ENCODE measurements at regions not wholly inside any gene's neighbourhood (a gene's known extent, or its start where the extent isn't known, plus 50 kb on each side); places are given as distances from the start of the nearest gene placed in this dataset.
"Not testable (repeated sequence)": the region's sequence is repeated elsewhere in the genome, so short reads cannot be mapped to it uniquely, and the experiment has no call there.

- DNase-seq, result peak; percentile 70
Observed at GRCh38 chr12:4153343-4153892, 120.1 kb upstream of the CCND2 start.

GRCh38 chr12:4152145-4152795 is 121.3 kb upstream of the CCND2 start:
- DNase-seq, result no peak

- DNase-seq, result no peak
Observed at GRCh38 chr12:4151362-4152121, 122.0 kb upstream of the CCND2 start.

DNA sequence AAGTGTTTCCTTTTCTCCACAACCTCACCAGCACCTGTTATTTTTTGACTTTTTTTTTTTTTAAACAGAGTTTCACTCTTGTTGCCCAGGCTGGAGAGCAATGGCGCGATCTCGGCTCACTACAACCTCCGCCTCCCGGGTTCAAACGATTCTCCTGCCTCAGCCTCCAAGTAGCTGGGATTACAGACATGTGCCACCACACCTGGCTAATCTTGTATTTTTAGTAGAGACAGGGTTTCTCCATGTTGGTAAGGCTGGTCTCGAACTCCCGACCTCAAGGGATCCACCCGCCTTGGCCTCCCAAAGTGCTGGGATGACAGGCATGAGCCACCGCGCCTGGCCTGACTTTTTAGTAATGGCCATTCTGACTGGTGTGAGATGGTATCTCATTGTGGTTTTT is 123.2 kb upstream of the CCND2 start:
- not testable (repeated sequence) for DNase-seq

DNA sequence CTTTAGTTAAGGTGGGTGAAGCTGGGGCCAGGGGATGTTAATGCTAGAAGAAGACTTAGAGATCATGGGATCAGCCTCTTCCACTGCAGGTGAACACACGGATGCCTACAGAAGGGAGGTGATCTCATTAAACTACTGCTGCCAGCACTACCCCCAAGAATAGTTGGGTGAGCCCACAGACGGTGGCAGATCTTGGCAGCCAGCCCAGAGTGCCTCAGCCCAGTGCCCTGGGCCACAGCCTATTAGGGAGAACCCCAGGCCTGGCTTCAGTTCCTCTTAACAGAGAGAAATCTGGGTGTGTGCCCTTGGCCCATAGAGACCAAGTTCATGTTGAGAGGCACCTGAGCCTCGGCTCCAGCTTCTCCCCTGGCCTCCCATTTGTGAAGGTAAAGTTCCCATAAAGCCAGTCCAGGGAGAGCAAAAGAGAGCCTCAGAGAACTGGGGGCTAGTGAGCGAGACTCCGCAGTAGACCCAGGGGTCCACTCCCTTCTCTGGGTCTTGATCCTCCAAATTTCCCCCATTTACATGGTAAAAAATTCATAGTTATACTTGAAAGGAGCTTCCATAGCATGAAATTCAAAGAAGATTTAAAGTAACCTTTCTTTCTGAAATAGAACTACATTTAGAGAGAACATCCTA is 125.0 kb upstream of the CCND2 start:
- DNase-seq, result no peak

DNA sequence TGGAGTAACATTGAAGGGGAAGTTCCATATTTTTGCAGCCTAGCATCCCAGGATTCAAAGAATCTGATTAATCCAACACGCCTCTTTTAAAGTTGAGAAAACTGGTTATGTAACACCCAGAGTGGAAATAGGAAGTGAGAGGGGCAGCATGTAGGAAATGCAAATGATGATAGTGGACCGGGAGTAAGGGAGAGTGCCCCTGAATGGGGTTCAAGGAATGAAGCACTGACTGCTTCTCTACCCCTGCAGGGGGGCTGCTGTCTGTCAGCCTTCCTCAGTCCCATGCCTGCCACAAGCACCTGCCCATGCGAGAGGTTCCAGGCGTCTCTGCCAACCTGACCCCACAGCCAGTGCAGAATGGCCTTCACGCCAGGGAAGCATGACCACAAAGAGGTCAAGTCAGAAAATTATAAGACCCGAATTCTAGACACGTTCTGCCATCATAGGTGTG is 126.5 kb upstream of the CCND2 start:
- no peak for DNase-seq

DNA sequence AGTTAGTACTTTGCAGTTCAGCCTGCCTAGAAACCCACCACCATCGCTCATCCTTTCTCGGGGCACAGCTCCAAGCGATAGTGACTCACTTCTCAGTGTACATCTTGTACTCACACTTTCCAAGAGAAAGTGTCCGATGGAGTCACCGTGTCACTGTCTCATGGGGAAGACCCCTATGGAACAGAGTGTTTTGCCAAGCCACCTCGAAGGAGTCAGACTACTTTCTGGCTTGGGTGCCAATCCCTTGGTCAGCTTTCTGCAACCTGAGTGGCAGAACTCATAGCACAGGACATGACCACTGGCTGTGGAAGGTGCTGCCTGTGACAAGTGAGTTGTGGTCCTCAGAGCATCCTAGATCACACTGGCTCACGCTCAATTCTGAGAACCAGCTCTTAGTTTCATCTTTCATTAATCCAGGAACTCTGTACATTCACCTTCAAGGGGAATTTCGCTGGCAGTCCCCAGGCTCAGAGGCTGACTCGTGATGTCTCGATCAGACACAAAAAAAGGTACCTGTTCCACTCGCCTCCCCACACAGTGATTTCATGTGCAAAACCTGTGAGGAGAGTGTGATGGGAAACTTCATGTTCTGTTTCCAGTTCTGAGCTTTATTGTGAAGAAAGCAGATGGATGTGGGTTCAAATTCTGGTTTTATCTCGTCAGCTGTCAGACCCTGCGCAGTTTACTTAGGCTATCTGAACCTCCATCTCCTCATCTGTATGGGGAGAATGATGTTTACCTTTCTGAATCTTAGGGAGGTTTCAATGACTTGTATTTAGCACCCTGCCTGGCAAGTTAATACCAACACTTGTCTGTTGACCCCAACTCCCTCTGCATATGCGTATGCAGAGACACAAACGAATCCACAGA is 127.3 kb upstream of the CCND2 start:
- DNase-seq, result peak; percentile 45

DNA sequence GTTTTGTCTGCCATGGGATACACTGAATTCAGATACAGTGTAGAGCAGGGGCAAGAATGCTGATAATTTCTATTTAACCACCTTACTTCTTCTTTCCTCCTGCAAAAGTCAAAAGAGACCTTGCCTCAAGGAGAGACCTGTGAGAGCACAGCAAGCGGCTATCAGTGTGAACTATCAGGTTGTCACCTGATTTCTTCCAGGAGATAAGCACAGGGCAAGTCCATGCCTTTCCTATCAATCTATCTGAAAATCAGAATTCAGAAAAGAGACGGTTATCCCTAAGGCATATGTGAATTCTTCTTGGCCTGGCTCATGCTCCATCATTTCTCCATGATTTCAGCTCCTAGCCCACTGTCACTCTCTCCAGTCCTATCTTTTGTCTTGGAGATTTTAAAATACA is 128.9 kb upstream of the CCND2 start:
- no peak for DNase-seq

DNA sequence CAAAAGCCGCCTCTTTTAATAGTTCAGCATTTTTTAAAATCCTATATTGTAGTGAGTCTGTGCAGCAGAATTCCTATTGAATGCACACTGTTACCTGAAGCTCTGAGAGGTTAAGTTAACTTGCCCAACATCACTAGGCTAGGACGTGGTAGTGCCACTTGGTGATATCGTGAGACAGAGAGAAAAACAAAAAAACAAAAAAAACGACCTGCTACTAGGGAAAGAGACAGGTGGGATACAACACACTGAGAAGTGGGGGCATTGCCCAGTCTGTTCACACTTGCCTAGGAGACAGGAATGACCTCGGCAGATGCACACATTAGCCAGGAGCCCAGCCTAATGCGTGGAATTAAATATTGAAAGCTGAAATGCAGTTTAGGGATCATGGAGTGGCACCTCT is 129.7 kb upstream of the CCND2 start:
- DNase-seq, result no peak

GRCh38 chr12:4141348-4142270 is 132.0 kb upstream of the CCND2 start:
- no peak for DNase-seq

GRCh38 chr12:4140581-4141301 is 132.8 kb upstream of the CCND2 start:
- DNase-seq, result no peak

DNA sequence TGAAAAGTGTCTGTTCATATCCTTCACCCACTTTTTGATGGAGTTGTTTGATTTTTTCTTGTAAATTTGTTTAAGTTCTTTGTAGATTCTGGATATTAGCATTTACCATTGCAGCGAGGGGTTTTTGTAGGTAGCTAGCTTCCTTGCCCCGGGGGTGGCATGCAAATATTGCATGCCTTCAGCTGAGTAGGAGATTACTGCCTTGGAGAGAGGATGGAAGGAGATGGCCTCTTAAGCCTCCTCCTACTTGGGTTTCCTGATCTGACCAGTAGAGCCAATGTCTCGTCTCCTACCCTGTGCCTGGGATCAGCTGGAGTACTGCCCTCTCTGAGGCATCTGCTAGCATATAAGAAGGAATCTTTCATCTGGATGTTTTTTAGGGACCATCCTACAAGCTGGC is 134.4 kb upstream of the CCND2 start:
- no peak for DNase-seq

DNA sequence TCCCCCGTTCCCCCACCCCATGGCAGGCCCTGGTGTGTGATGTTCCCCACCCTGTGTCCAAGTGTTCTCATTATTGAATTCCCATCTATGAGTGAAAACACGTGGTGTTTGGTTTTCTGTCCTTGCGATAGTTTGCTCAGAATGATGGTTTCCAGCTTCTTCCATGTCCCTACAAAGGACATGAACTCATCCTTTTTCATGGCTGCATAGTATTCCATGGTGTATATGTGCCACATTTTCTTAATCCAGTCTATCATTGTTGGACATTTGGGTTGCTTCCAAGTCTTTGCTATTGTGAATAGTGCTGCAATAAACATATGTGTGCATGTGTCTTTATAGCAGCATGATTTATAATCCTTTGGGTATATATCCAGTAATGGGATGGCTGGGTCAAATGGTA is 135.0 kb upstream of the CCND2 start:
- DNase-seq, result not testable (repeated sequence)

- DNase-seq, result no peak
Observed at GRCh38 chr12:4138051-4138450, 135.5 kb upstream of the CCND2 start.

- no peak for DNase-seq
Observed at GRCh38 chr12:4137441-4137840, 136.1 kb upstream of the CCND2 start.

- DNase-seq, result no peak
Observed at GRCh38 chr12:4137015-4137414, 136.5 kb upstream of the CCND2 start.

DNA sequence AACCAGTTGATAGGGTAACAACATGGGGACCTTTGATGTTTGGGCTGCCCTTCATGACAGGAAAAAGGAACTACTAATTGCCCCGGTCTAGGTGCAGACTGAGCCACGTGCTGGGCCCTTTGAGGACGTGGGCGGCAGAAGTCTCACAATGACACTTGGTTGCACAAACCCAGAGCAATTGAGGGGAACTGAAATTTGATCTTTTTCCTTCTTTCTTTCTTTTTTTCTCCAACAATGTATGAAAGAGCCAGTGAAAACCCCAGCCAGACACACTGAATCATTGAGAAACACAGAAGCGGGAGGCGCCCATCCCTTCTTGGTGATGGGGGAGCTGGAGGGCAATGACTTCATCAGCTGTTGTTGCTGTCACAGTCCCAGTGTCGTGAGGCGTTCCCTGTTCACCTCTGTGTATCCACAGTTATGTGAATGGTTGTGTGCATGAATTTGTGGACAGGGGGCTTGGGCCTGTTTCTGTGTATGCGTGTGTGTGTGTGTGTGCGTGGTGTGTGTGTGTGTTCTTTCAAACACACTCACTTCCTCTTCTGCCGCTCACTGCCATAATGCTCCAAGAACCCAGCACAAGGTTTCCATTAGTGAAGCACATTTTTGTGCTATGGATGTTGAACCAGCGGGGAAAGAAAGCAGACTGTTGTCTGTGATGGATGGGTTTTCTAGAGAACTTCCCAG is 137.5 kb upstream of the CCND2 start:
- no peak for DNase-seq

GRCh38 chr12:4134448-4135263 is 138.9 kb upstream of the CCND2 start:
- no peak for DNase-seq

Data from NK-92 treated with Interleukin-12 subunit alpha and Interleukin-12 subunit beta, amount 100 ng/mL, for 24 hours (cell line).